ENCODE measurements at regions not wholly inside any gene's neighbourhood (a gene's known extent, or its start where the extent isn't known, plus 50 kb on each side); places are given as distances from the start of the nearest gene placed in this dataset.
A peak's percentile ranks its signal among the peaks of the same experiment; 100 is the strongest.

DNA sequence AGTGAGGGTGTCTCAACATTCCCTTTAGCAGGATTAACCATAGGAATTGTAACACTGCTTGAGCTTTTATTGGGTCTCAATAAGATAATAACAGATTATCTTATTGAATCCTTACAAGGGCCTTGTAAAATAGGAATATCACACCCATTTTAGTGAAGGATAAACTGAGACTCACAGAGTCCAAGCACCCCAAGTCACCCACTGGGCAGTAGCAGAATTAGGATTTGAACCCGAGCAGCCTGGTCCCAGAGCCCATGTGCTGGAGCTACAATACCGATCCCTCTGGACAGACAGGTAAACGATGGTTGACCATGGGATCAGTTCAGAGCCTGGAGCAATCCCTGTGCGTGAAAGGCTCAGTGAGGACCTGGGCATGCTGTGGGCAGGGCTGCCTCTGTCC lies 56.3 kb upstream of the MRPS22 start:
- intact Hi-C loops (cut with micrococcal nuclease) (no loop called here), dilution Hi-C loops (cut with HindIII; ENCODE audit: low sequenced_read_pairs, unreplicated experiment) (no loop called here), in situ Hi-C loops (cut with MboI; ENCODE audit: low sequenced_read_pairs) (no loop called here)
- WGBS, 2 experiments (ENCODE audit: extremely low coverage in 2 of 2, insufficient read length in 1 of 2), result no CpG with 5 or more reads among the region's 4 CpGs
- BruUV-seq (replicated peaks), result no TSS peak
- Histone ChIP-seq H2AFZ (replicated peaks; ENCODE audit: low read length, poor library complexity) (peak overlapping the region; percentile 25), H3K9me3 (ENCODE audit: control insufficient read depth, insufficient read depth, low read length) (no peaks in the 10 kb centered on the region), H3K27ac (ENCODE audit: insufficient read depth, low read length) (no peak overlapping the region), H4K91ac (ENCODE audit: insufficient read depth, low read depth, low read length) (no peak overlapping the region), H2AK9ac (replicated peaks; ENCODE audit: low read depth, low read length, poor library complexity) (no peak overlapping the region), H4K8ac (ENCODE audit: low read depth in 2 of 2, low read length in 2 of 2) (no peak overlapping the region), H3K9ac (ENCODE audit: low read depth, low read length) (no peak overlapping the region), H3K4me2 (ENCODE audit: low read depth, low read length) (no peak overlapping the region), H2BK120ac (ENCODE audit: low read depth, low read length) (no peak overlapping the region), H3K56ac (ENCODE audit: extremely low read depth, insufficient read depth, low read length) (no peak overlapping the region), H2BK20ac (ENCODE audit: low read depth, low read length) (no peak overlapping the region), H3K14ac (replicated peaks; ENCODE audit: low read depth, low read length) (no peak overlapping the region), H3K4me1 (ENCODE audit: control insufficient read depth, insufficient read depth, low read length) (peaks cover 9% of the 10 kb centered on the region), H3K9me1 (ENCODE audit: insufficient read depth, low read length) (no peaks in the 10 kb centered on the region; the same call in 1 of the 2 replicates), H3K18ac (ENCODE audit: low read depth, low read length) (no peak overlapping the region), H3K23ac (ENCODE audit: low read depth, low read length) (no peak overlapping the region), H4K20me1 (ENCODE audit: insufficient read depth, low read length) (no peaks in the 10 kb centered on the region), H2BK15ac (ENCODE audit: low read depth, low read length) (no peak overlapping the region), H2AK5ac (ENCODE audit: low read depth, low read length) (no peak overlapping the region), H4K5ac (ENCODE audit: low read depth, low read length) (no peak overlapping the region), H3K36me3 (ENCODE audit: control insufficient read depth, insufficient read depth, low read length) (no peaks in the 10 kb centered on the region), H3K27me3 (ENCODE audit: control insufficient read depth, insufficient read depth, low read length) (no peaks in the 10 kb centered on the region; the same call in 1 of the 2 replicates), H3K79me1 (ENCODE audit: low read depth in 1 of 2, low read length in 2 of 2) (no peaks in the 10 kb centered on the region), H3K4ac (ENCODE audit: low read depth, low read length) (peak overlapping the region; percentile 13; the same call in 1 of the 2 replicates), H2BK5ac (ENCODE audit: low read depth, low read length, poor library complexity, severe bottlenecking) (no peak overlapping the region), H3K4me3 (ENCODE audit: insufficient read depth, low read depth, low read length) (no peak overlapping the region)
- DNase-seq, result no peak
- TF ChIP-seq MXI1 (IDR thresholded peaks at IDR 0.05; ENCODE audit: borderline replicate concordance, low read depth, low read length) (no peak), MAFK (IDR thresholded peaks at IDR 0.05; ENCODE audit: low read depth, low read length) (no peak), MAZ (IDR thresholded peaks at IDR 0.05; ENCODE audit: borderline replicate concordance, low read depth, low read length) (no peak), FOS (IDR thresholded peaks at IDR 0.05; ENCODE audit: low read depth, low read length) (no peak), CEBPB (IDR thresholded peaks at IDR 0.05; ENCODE audit: low read depth, low read length) (no peak), RFX5 (IDR thresholded peaks at IDR 0.05; ENCODE audit: low read depth, low read length) (no peak), CHD1 (IDR thresholded peaks at IDR 0.05; ENCODE audit: low read depth, low read length) (no peak), RCOR1 (IDR thresholded peaks at IDR 0.05; ENCODE audit: insufficient replicate concordance, low read length) (no peak), NFE2L2 (IDR thresholded peaks at IDR 0.05; ENCODE audit: low read depth, low read length) (no peak), POLR2A (IDR thresholded peaks at IDR 0.05; ENCODE audit: low read depth, low read length) (no peak), SMC3 (IDR thresholded peaks at IDR 0.05; ENCODE audit: low read depth, low read length) (no peak), BHLHE40 (IDR thresholded peaks at IDR 0.05; ENCODE audit: low read depth, low read length) (no peak)
- TF ChIP-seq, protein P1, sequence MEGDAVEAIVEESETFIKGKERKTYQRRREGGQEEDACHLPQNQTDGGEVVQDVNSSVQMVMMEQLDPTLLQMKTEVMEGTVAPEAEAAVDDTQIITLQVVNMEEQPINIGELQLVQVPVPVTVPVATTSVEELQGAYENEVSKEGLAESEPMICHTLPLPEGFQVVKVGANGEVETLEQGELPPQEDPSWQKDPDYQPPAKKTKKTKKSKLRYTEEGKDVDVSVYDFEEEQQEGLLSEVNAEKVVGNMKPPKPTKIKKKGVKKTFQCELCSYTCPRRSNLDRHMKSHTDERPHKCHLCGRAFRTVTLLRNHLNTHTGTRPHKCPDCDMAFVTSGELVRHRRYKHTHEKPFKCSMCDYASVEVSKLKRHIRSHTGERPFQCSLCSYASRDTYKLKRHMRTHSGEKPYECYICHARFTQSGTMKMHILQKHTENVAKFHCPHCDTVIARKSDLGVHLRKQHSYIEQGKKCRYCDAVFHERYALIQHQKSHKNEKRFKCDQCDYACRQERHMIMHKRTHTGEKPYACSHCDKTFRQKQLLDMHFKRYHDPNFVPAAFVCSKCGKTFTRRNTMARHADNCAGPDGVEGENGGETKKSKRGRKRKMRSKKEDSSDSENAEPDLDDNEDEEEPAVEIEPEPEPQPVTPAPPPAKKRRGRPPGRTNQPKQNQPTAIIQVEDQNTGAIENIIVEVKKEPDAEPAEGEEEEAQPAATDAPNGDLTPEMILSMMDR (conservative IDR thresholded peaks at IDR 0.05; ENCODE audit: low read depth, low read length), result no peak
- TF ChIP-seq, protein P2, sequence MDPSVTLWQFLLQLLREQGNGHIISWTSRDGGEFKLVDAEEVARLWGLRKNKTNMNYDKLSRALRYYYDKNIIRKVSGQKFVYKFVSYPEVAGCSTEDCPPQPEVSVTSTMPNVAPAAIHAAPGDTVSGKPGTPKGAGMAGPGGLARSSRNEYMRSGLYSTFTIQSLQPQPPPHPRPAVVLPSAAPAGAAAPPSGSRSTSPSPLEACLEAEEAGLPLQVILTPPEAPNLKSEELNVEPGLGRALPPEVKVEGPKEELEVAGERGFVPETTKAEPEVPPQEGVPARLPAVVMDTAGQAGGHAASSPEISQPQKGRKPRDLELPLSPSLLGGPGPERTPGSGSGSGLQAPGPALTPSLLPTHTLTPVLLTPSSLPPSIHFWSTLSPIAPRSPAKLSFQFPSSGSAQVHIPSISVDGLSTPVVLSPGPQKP (IDR thresholded peaks at IDR 0.05; ENCODE audit: borderline replicate concordance, low read depth, low read length), result no peak
- TF ChIP-seq, protein P3, sequence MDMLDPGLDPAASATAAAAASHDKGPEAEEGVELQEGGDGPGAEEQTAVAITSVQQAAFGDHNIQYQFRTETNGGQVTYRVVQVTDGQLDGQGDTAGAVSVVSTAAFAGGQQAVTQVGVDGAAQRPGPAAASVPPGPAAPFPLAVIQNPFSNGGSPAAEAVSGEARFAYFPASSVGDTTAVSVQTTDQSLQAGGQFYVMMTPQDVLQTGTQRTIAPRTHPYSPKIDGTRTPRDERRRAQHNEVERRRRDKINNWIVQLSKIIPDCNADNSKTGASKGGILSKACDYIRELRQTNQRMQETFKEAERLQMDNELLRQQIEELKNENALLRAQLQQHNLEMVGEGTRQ (IDR thresholded peaks at IDR 0.05; ENCODE audit: low read depth, low read length), result no peak
- ATAC-seq (ENCODE audit: low read depth), result no peak
- ChIA-PET CTCF (interaction anchor here (1.2 to 1.5 kb wide), 2 partner anchors 9 to 41 kb away, joined by 3 to 4 read pairs; no protein-coding TSS in a partner anchor), POLR2A (ENCODE audit: unreplicated experiment) (no interaction called here)

All from IMR-90 (cell line).